RWPE2 (cell line): ENCODE measurements at regions not wholly inside any gene's neighbourhood (a gene's known extent, or its start where the extent isn't known, plus 50 kb on each side); places are given as distances from the start of the nearest gene placed in this dataset.
"Not testable (repeated sequence)": the region's sequence is repeated elsewhere in the genome, so short reads cannot be mapped to it uniquely, and the experiment has no call there.

Experiments
- ATAC-seq: fragments of 200-7000 bp; cut with Tn5 transposase; 3 replicates; pipeline ENCODE4 v1.9.1; 2021; ENCODE audit warnings: low read depth
- DNase-seq: peaks from one replicate; pipeline ENCODE4 v3.0.0-alpha.2; 2020; ENCODE audit warnings: low spot score
- H3K27ac ChIP-seq: fragments of 450-650 bp; 2 replicates; pipeline ENCODE4 v1.5.1; 2017; ENCODE audit warnings: mild to moderate bottlenecking; ENCODE audit not compliant: poor library complexity, severe bottlenecking
- H3K27me3 ChIP-seq: fragments of 250-450 bp; sonication (Bioruptor Pico); 2 replicates; pipeline ENCODE4 v1.5.1; 2021; ENCODE audit warnings: mild to moderate bottlenecking, moderate library complexity; ENCODE audit not compliant: insufficient read depth, poor library complexity, severe bottlenecking
- H3K36me3 ChIP-seq: fragments of 250-450 bp; sonication (Bioruptor Pico); 2 replicates; pipeline ENCODE4 v1.5.1; 2020; ENCODE audit warnings: low read depth, mild to moderate bottlenecking, moderate library complexity
- H3K4me1 ChIP-seq: fragments of 250-450 bp; sonication (Bioruptor Pico); 2 replicates; pipeline ENCODE4 v1.5.1; 2021; ENCODE audit warnings: mild to moderate bottlenecking, moderate library complexity; ENCODE audit not compliant: insufficient read depth, poor library complexity, severe bottlenecking
- H3K4me3 ChIP-seq: fragments of 250-450 bp; sonication (Bioruptor Pico); 2 replicates; pipeline ENCODE4 v1.5.1; 2021; ENCODE audit warnings: mild to moderate bottlenecking, moderate library complexity; ENCODE audit not compliant: severe bottlenecking
- H3K9me3 ChIP-seq: fragments of 250-450 bp; sonication (Bioruptor Pico); 2 replicates; pipeline ENCODE4 v1.5.1; 2021; ENCODE audit warnings: mild to moderate bottlenecking, moderate library complexity; ENCODE audit not compliant: severe bottlenecking
- CTCF ChIP-seq: fragments of 450-650 bp; IDR thresholded peaks from one replicate; pipeline ENCODE4 v1.5.1; 2017; ENCODE audit warnings: mild to moderate bottlenecking, moderate library complexity; ENCODE audit not compliant: poor library complexity, severe bottlenecking

GRCh38 chr1:5603353-5604104 is 388.7 kb downstream of the NPHP4 start:
- Histone ChIP-seq H3K27ac (no peak overlapping the region), H3K4me1 (no peaks in the 10 kb centered on the region), H3K9me3 (peaks cover under 1% of the 10 kb centered on the region), H3K36me3 (no peaks in the 10 kb centered on the region), H3K4me3 (no peak overlapping the region), H3K27me3 (no peaks in the 10 kb centered on the region)
- ATAC-seq (no peak), DNase-seq (no peak)
- TF ChIP-seq CTCF: no peak

GRCh38 chr1:5602718-5603117 is 389.5 kb downstream of the NPHP4 start:
- DNase-seq, ATAC-seq, H3K4me3 ChIP-seq: not testable (repeated sequence)

GRCh38 chr1:5601516-5601915 is 390.7 kb downstream of the NPHP4 start:
- H3K4me3 ChIP-seq: no peak overlapping the region
- DNase-seq: peak; percentile 15
- H3K27ac ChIP-seq: no peak overlapping the region
- H3K4me1 ChIP-seq: no peaks in the 10 kb centered on the region
- H3K9me3 ChIP-seq: no peaks in the 10 kb centered on the region
- no peak for ATAC-seq
- no peaks in the 10 kb centered on the region for H3K36me3 ChIP-seq
- no peak for TF ChIP-seq CTCF
- no peaks in the 10 kb centered on the region for H3K27me3 ChIP-seq

More at GRCh38 chr1:5602718-5603117, 389.5 kb downstream of the NPHP4 start:
- H3K36me3 ChIP-seq, H3K4me1 ChIP-seq, H3K27ac ChIP-seq, H3K9me3 ChIP-seq, H3K27me3 ChIP-seq: not testable (repeated sequence)

- ATAC-seq (no peak), DNase-seq (no peak)
- no peaks in the 10 kb centered on the region for H3K9me3 ChIP-seq
- no peak for TF ChIP-seq CTCF
- no peaks in the 10 kb centered on the region for H3K27me3 ChIP-seq
- H3K36me3 ChIP-seq: no peaks in the 10 kb centered on the region
- H3K4me1 ChIP-seq: no peaks in the 10 kb centered on the region
- no peak overlapping the region for H3K27ac ChIP-seq
- H3K4me3 ChIP-seq: no peak overlapping the region
These were observed 392.7 kb downstream of the NPHP4 start for GRCh38 chr1:5599541-5599940.

- TF ChIP-seq CTCF: no peak
- DNase-seq: peak; percentile 32
- H3K9me3 ChIP-seq: no peaks in the 10 kb centered on the region
- ATAC-seq: no peak
- H3K4me1 ChIP-seq: no peaks in the 10 kb centered on the region
- H3K4me3 ChIP-seq: no peak overlapping the region
- no peaks in the 10 kb centered on the region for H3K27me3 ChIP-seq
- H3K27ac ChIP-seq: no peak overlapping the region
- no peaks in the 10 kb centered on the region for H3K36me3 ChIP-seq
These were observed 393.3 kb downstream of the NPHP4 start for GRCh38 chr1:5598824-5599395.
